Smooth muscle cell (in vitro differentiated cells): ENCODE measurements at regions not wholly inside any gene's neighbourhood (a gene's known extent, or its start where the extent isn't known, plus 50 kb on each side); places are given as distances from the start of the nearest gene placed in this dataset.
A peak's percentile ranks its signal among the peaks of the same experiment; 100 is the strongest.

ENCODE experiments used
- DNase-seq: peaks from one replicate; lab custom pipeline; 2025; ENCODE audit not compliant: unreplicated experiment; lab: John Stamatoyannopoulos, UW
- H2AFZ ChIP-seq: fragments of 200-600 bp; sonication (generic); 2 replicates; pipeline ENCODE4 v1.6.0; 2016; ENCODE audit warnings: antibody characterized with exemption, low read depth, mild to moderate bottlenecking
- H3F3A ChIP-seq: fragments of 200-600 bp; sonication (generic); 2 replicates; pipeline ENCODE4 v1.6.0; 2017; ENCODE audit warnings: antibody characterized with exemption, low read depth
- H3K27ac ChIP-seq: fragments of 200-600 bp; sonication (generic); 2 replicates; pipeline ENCODE4 v1.5.1; 2016; ENCODE audit warnings: low read depth, mild to moderate bottlenecking
- H3K27me3 ChIP-seq: fragments of 200-600 bp; sonication (generic); 2 replicates; pipeline ENCODE4 v1.6.1; 2016; ENCODE audit warnings: low read depth, mild to moderate bottlenecking
- H3K36me3 ChIP-seq: fragments of 200-600 bp; sonication (generic); 2 replicates; pipeline ENCODE4 v1.5.1; 2016; ENCODE audit warnings: low read depth
- H3K4me1 ChIP-seq: fragments of 200-600 bp; sonication (generic); 2 replicates; pipeline ENCODE4 v1.5.1; 2016; ENCODE audit warnings: low read depth
- H3K4me2 ChIP-seq: fragments of 200-600 bp; sonication (generic); 2 replicates; pipeline ENCODE4 v1.6.0; 2016; ENCODE audit warnings: mild to moderate bottlenecking
- H3K4me3 ChIP-seq: fragments of 200-600 bp; sonication (generic); 2 replicates; pipeline ENCODE4 v1.5.1; 2016; ENCODE audit warnings: mild to moderate bottlenecking
- H3K79me2 ChIP-seq: fragments of 200-600 bp; sonication (generic); 2 replicates; pipeline ENCODE4 v1.6.0; 2016; ENCODE audit warnings: low read depth, mild to moderate bottlenecking
- H3K9ac ChIP-seq: fragments of 200-600 bp; sonication (generic); 2 replicates; pipeline ENCODE4 v1.6.0; 2016; ENCODE audit warnings: low read depth
- H3K9me3 ChIP-seq: fragments of 200-600 bp; sonication (generic); replicated peaks from 2 replicates; pipeline ENCODE4 v1.5.1; 2016; ENCODE audit warnings: low read depth
- H4K20me1 ChIP-seq: fragments of 200-600 bp; sonication (generic); 2 replicates; pipeline ENCODE4 v1.6.0; 2016; ENCODE audit warnings: low read depth
- CTCF ChIP-seq: fragments of 200-600 bp; sonication (generic); IDR thresholded peaks from 2 replicates; pipeline ENCODE4 v1.5.1; 2017; ENCODE audit warnings: borderline replicate concordance, mild to moderate bottlenecking, antibody characterized with exemption; ENCODE audit not compliant: insufficient read depth, poor library complexity, severe bottlenecking
- WGBS: methylation state at CpG from one replicate; pipeline ENCODE4 v1.1.7; 2016; ENCODE audit warnings: low lambda C conversion rate; 5-methylcytosine and 5-hydroxymethylcytosine counted together

GRCh38 chr15:62454567-62455172 is 289.6 kb upstream of the C2CD4B start:
- Histone ChIP-seq H3K36me3 (no peaks in the 10 kb centered on the region), H3F3A (peaks cover 15% of the 10 kb centered on the region), H3K27me3 (no peaks in the 10 kb centered on the region), H3K9me3 (no peaks in the 10 kb centered on the region), H3K79me2 (peaks cover 5% of the 10 kb centered on the region), H4K20me1 (no peaks in the 10 kb centered on the region), H3K9ac (peak overlapping the region; percentile 52), H3K27ac (peak overlapping the region; percentile 83), H3K4me3 (no peak overlapping the region), H2AFZ (no peak overlapping the region), H3K4me2 (peak overlapping the region; percentile 66), H3K4me1 (peaks cover 52% of the 10 kb centered on the region)
- TF ChIP-seq CTCF = no peak
- no peak for DNase-seq
- 73% methylated on average over 6 of the region's 6 CpGs for WGBS

GRCh38 chr15:62455441-62455921 is 290.4 kb upstream of the C2CD4B start:
- Histone ChIP-seq H3F3A (peaks cover 15% of the 10 kb centered on the region), H3K79me2 (peaks cover 5% of the 10 kb centered on the region), H4K20me1 (no peaks in the 10 kb centered on the region), H3K9me3 (no peaks in the 10 kb centered on the region), H3K27ac (peak overlapping the region; percentile 83), H3K4me1 (peaks cover 52% of the 10 kb centered on the region), H3K4me3 (no peak overlapping the region), H3K27me3 (no peaks in the 10 kb centered on the region), H2AFZ (no peak overlapping the region), H3K9ac (no peak overlapping the region), H3K36me3 (no peaks in the 10 kb centered on the region), H3K4me2 (peak overlapping the region; percentile 66)
- no peak for TF ChIP-seq CTCF
- DNase-seq = no peak
- WGBS = 62% methylated on average over 12 of the region's 12 CpGs

DNA sequence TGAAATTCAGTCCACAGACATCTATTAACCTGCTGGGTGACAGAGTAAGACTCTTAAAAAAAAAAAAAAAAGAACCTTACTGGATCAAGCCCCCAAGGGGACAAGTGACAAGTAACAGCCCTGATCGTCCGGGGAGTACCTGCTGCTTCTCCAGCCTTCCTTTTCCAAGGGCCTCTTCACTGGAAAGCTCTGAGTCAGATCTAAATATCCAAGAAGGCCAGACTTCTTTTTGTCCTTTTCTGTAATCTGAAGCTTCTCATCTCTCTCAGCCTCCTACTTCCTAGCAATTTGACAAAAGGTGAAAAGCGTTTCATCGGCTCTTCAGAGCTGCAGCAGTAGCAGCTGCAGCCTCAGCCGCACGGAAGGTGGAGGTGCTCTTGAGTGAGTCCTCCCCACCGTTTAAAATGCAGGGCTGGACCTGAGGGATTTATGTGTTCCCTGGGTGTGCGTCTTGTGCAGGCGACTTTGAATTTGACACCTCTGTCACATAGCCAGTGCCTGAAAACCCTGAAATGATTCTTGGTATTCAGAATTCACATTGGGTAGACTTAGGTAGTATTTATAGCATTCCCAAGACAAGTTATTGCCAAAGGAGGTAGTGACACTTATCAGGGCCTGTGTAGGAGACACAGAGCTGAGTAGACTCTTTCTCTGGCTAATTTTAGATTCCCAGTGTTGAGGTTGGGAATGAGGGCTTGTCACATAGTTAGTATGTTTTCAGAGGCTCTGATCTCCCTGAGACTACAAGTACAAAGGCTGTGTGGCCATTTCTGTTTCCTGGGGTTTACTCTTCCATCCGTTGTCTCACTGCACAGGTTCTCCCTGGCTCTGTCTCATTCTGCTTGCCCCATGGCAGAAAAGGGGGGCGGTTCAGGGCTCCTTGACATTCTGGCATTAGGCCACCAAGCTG is 291.2 kb upstream of the C2CD4B start:
- Histone ChIP-seq H2AFZ (no peak overlapping the region), H3K4me3 (no peak overlapping the region), H3K27me3 (no peaks in the 10 kb centered on the region), H3K79me2 (no peaks in the 10 kb centered on the region), H3F3A (peaks cover 15% of the 10 kb centered on the region), H3K27ac (peak overlapping the region; percentile 83), H4K20me1 (no peaks in the 10 kb centered on the region), H3K4me1 (peaks cover 52% of the 10 kb centered on the region), H3K9me3 (no peaks in the 10 kb centered on the region), H3K36me3 (no peaks in the 10 kb centered on the region), H3K4me2 (peak overlapping the region; percentile 66), H3K9ac (peak overlapping the region; percentile 16)
- WGBS = 54% methylated on average over 11 of the region's 11 CpGs
- no peak for DNase-seq
- no peak for TF ChIP-seq CTCF
